ENCODE measurements at regions not wholly inside any gene's neighbourhood (a gene's known extent, or its start where the extent isn't known, plus 50 kb on each side); places are given as distances from the start of the nearest gene placed in this dataset.

GRCh38 chr5:175800656-175801081, 70.7 kb upstream of the CPLX2 start:
- no peaks in the 10 kb centered on the region for H3K9me3 ChIP-seq
- H3K36me3 ChIP-seq: no peaks in the 10 kb centered on the region
- H3K4me3 ChIP-seq: no peak overlapping the region
- H3K4me1 ChIP-seq: peaks cover 10% of the 10 kb centered on the region
- TF ChIP-seq POLR2A (IDR thresholded peaks at IDR 0.05) (no peak), CTCF (IDR thresholded peaks at IDR 0.05) (no peak), POLR2AphosphoS5 (IDR thresholded peaks at IDR 0.05) (no peak), EP300 (IDR thresholded peaks at IDR 0.05) (no peak)
- WGBS: 57% methylated on average over 5 of the region's 5 CpGs
- H3K27ac ChIP-seq: no peak overlapping the region
- DNase-seq (ENCODE audit: low spot score in 2 of 2): no peak
- H3K27me3 ChIP-seq: peaks cover 70% of the 10 kb centered on the region

- peaks cover 62% of the 10 kb centered on the region for H3K27me3 ChIP-seq
- no peak for DNase-seq (ENCODE audit: low spot score in 2 of 2)
- 38% methylated on average over 6 of the region's 8 CpGs for WGBS
Observed at GRCh38 chr5:175802361-175802760, 69.0 kb upstream of the CPLX2 start.

GRCh38 chr5:175803254-175803653, 68.1 kb upstream of the CPLX2 start:
- no peak overlapping the region for H3K4me3 ChIP-seq
- no peak for DNase-seq (ENCODE audit: low spot score in 2 of 2)
- no peaks in the 10 kb centered on the region for H3K4me1 ChIP-seq
- H3K36me3 ChIP-seq: no peaks in the 10 kb centered on the region
- no peaks in the 10 kb centered on the region for H3K9me3 ChIP-seq
- WGBS: 73% methylated on average over 5 of the region's 5 CpGs
- no peak overlapping the region for H3K27ac ChIP-seq
- TF ChIP-seq POLR2A (IDR thresholded peaks at IDR 0.05): no peak
- no peak for TF ChIP-seq CTCF (IDR thresholded peaks at IDR 0.05)
- no peak for TF ChIP-seq POLR2AphosphoS5 (IDR thresholded peaks at IDR 0.05)
- no peak for TF ChIP-seq EP300 (IDR thresholded peaks at IDR 0.05)
- peaks cover 58% of the 10 kb centered on the region for H3K27me3 ChIP-seq

More at GRCh38 chr5:175802361-175802760, 69.0 kb upstream of the CPLX2 start:
- no peaks in the 10 kb centered on the region for H3K9me3 ChIP-seq
- peaks cover 4% of the 10 kb centered on the region for H3K4me1 ChIP-seq
- H3K27ac ChIP-seq: no peak overlapping the region
- H3K4me3 ChIP-seq: no peak overlapping the region
- no peak for TF ChIP-seq POLR2A (IDR thresholded peaks at IDR 0.05)
- no peak for TF ChIP-seq CTCF (IDR thresholded peaks at IDR 0.05)
- no peak for TF ChIP-seq POLR2AphosphoS5 (IDR thresholded peaks at IDR 0.05)
- no peak for TF ChIP-seq EP300 (IDR thresholded peaks at IDR 0.05)
- no peaks in the 10 kb centered on the region for H3K36me3 ChIP-seq

- TF ChIP-seq CTCF (IDR thresholded peaks at IDR 0.05) (no peak), POLR2A (IDR thresholded peaks at IDR 0.05) (no peak), EP300 (IDR thresholded peaks at IDR 0.05) (no peak), POLR2AphosphoS5 (IDR thresholded peaks at IDR 0.05) (no peak)
- Histone ChIP-seq H3K27me3 (peaks cover 55% of the 10 kb centered on the region), H3K4me1 (no peaks in the 10 kb centered on the region), H3K9me3 (no peaks in the 10 kb centered on the region), H3K4me3 (no peak overlapping the region), H3K36me3 (no peaks in the 10 kb centered on the region), H3K27ac (no peak overlapping the region)
- 65% methylated on average over 8 of the region's 8 CpGs for WGBS
- no peak for DNase-seq (ENCODE audit: low spot score in 2 of 2)
Observed at GRCh38 chr5:175803736-175804454, 67.5 kb upstream of the CPLX2 start.

- Histone ChIP-seq H3K27me3 (peaks cover 53% of the 10 kb centered on the region), H3K27ac (no peak overlapping the region), H3K4me1 (no peaks in the 10 kb centered on the region), H3K9me3 (no peaks in the 10 kb centered on the region), H3K4me3 (no peak overlapping the region), H3K36me3 (no peaks in the 10 kb centered on the region)
- DNase-seq (ENCODE audit: low spot score in 2 of 2): no peak
- WGBS: 72% methylated on average over 7 of the region's 12 CpGs
- no peak for TF ChIP-seq CTCF (IDR thresholded peaks at IDR 0.05)
Observed at GRCh38 chr5:175805256-175806011, 65.9 kb upstream of the CPLX2 start.
